K562 (cell line): ENCODE measurements at regions not wholly inside any gene's neighbourhood (a gene's known extent, or its start where the extent isn't known, plus 50 kb on each side); places are given as distances from the start of the nearest gene placed in this dataset.

Experiments used
- ATAC-seq: fragments of 200-7000 bp; cut with Tn5 transposase; 3 replicates; pipeline ENCODE4 v1.9.1; 2020; ENCODE audit warnings: moderate library complexity
- BruUV-seq: library from RNA; stranded (reverse); fragments of 400-500 nt; replicated peaks from 2 replicates; lab custom pipeline; 2021; lab: Mats Ljungman, UMichigan
- CTCF ChIA-PET: fragments of 300-600 bp; formaldehyde crosslinking; extraction: SDS; loops from one replicate; lab custom pipeline; 2021; ENCODE audit warnings: low intra/inter-chr PET ratio; lab: Yijun Ruan, JAX
- POLR2A ChIA-PET: fragments of 300-600, 350-650 bp; sonication (Branson Sonifier 250); formaldehyde crosslinking; extraction: SDS; loops from one replicate; lab custom pipeline; 2021; ENCODE audit warnings: antibody characterized with exemption, inconsistent platforms; lab: Yijun Ruan, JAX
- DNase-seq, 4 experiments: peaks; one replicate each; pipeline versions ENCODE4 v3.0.0 to v3.0.0-alpha.2; 2011 to 2018; ENCODE audit warnings: low spot score in 3 of 4, mixed read lengths in 3 of 4; ENCODE audit errors: extremely low read depth in 1 of 4
- FAIRE-seq: peaks from 2 replicates; lab custom pipeline; 2011; peaks lifted over from hg19 to GRCh38; lab: Jason Lieb, UNC
- H2AFZ ChIP-seq: 2 replicates; pipeline ENCODE4 v1.6.0; 2011; ENCODE audit warnings: low read depth, low read length, control low read depth, inconsistent platforms
- H3K27ac ChIP-seq: fragments of 200-600 bp; 3 replicates; pipeline ENCODE4 v1.8.0; 2011; ENCODE audit warnings: low read depth, mild to moderate bottlenecking, control low read depth, inconsistent platforms, low read length, moderate library complexity, mixed read lengths; ENCODE audit errors: extremely low read depth
- H3K27me3 ChIP-seq, 2 experiments: fragments of 300-600 bp in 1 of 2; 2 replicates in 1 of 2; 3 replicates in 1 of 2; pipeline versions ENCODE4 v1.6.0 to v1.8.0; 2011; ENCODE audit warnings: inconsistent platforms in 2 of 2, low read length in 2 of 2, mild to moderate bottlenecking in 1 of 2, mixed read lengths in 1 of 2, moderate library complexity in 1 of 2; ENCODE audit not compliant: control insufficient read depth in 2 of 2, insufficient read depth in 2 of 2
- H3K36me3 ChIP-seq: fragments of 300-600 bp; 3 replicates; pipeline ENCODE4 v1.8.0; 2011; ENCODE audit warnings: mild to moderate bottlenecking, low read length, inconsistent platforms; ENCODE audit not compliant: control insufficient read depth, insufficient read depth
- H3K4me1 ChIP-seq, 2 experiments: fragments of 200-600 bp in 1 of 2; replicated peaks in 1 of 2; 2 replicates in 1 of 2; 3 replicates in 1 of 2; pipeline versions ENCODE4 v1.5.1 to v1.8.0; 2011; ENCODE audit warnings: inconsistent platforms in 2 of 2, low read length in 2 of 2, mild to moderate bottlenecking in 1 of 2, mixed read lengths in 1 of 2, moderate library complexity in 1 of 2; ENCODE audit not compliant: control insufficient read depth in 2 of 2, insufficient read depth in 2 of 2
- H3K4me2 ChIP-seq: 2 replicates; pipeline ENCODE4 v1.6.1; 2011; ENCODE audit warnings: low read length, control low read depth, inconsistent platforms, mixed read lengths; ENCODE audit not compliant: insufficient read depth
- H3K4me3 ChIP-seq: fragments of 200-600 bp; sonication (generic), shearing (Covaris generic); 2 replicates; pipeline ENCODE4 v1.5.1; 2016; ENCODE audit warnings: control low read depth, inconsistent platforms
- H3K79me2 ChIP-seq: fragments of 200-600 bp; 3 replicates; pipeline ENCODE4 v1.8.0; 2011; ENCODE audit warnings: low read length, inconsistent platforms; ENCODE audit not compliant: control insufficient read depth, insufficient read depth
- H3K9ac ChIP-seq, 2 experiments: 2 replicates each; pipeline versions ENCODE4 v1.6.0 to v1.6.1; 2011; ENCODE audit warnings: low read depth in 2 of 2, low read length in 2 of 2, control low read depth in 1 of 2, inconsistent platforms in 1 of 2, mild to moderate bottlenecking in 1 of 2, mixed read lengths in 1 of 2; ENCODE audit not compliant: insufficient read depth in 1 of 2
- H3K9me1 ChIP-seq: one replicate; pipeline ENCODE4 v1.6.0; 2011; ENCODE audit warnings: inconsistent platforms, mild to moderate bottlenecking, low read length, moderate library complexity; ENCODE audit not compliant: control insufficient read depth, insufficient read depth
- H3K9me3 ChIP-seq: replicated peaks from 2 replicates; pipeline ENCODE4 v1.5.1; 2011; ENCODE audit warnings: low read depth, low read length, inconsistent platforms; ENCODE audit not compliant: control insufficient read depth, insufficient read depth
- H4K20me1 ChIP-seq: replicated peaks from 2 replicates; pipeline ENCODE4 v1.6.1; 2011; ENCODE audit warnings: low read length, inconsistent platforms, mixed read lengths; ENCODE audit not compliant: control insufficient read depth, insufficient read depth
- CBX1 ChIP-seq: sonication (generic); IDR thresholded peaks from 2 replicates; pipeline ENCODE4 v1.6.1; 2016; ENCODE audit warnings: antibody characterized with exemption, low read depth, mild to moderate bottlenecking
- ETV5 ChIP-seq: sonication (generic); formaldehyde crosslinking; IDR thresholded peaks from 2 replicates; pipeline ENCODE4 v1.4.0; 2020; ENCODE audit warnings: low read depth, mild to moderate bottlenecking, missing genetic modification reagents
- HMG20B ChIP-seq: fragments of 250-450 bp; sonication (Bioruptor Pico); IDR thresholded peaks from 2 replicates; pipeline ENCODE4 v1.5.0; 2021; ENCODE audit warnings: mild to moderate bottlenecking
- MIER1 ChIP-seq: fragments of 450-650 bp; IDR thresholded peaks from 2 replicates; pipeline ENCODE4 v1.6.1; 2016; ENCODE audit warnings: antibody characterized with exemption, mild to moderate bottlenecking, low read depth
- PRMT5 ChIP-seq: sonication (generic); formaldehyde crosslinking; IDR thresholded peaks from 2 replicates; pipeline ENCODE4 v1.5.0; 2020; ENCODE audit warnings: missing genetic modification reagents
- RBFOX2 ChIP-seq: fragments of 200-400 bp; formaldehyde crosslinking; IDR thresholded peaks from 2 replicates; pipeline ENCODE4 v1.6.1; 2017; ENCODE audit warnings: low read depth, mild to moderate bottlenecking, low read length, moderate library complexity
- WGBS: fragments of 100-300 bp; shearing (Covaris generic); methylation state at CpG from one replicate; pipeline ENCODE4 v1.1.6; 2016; ENCODE audit warnings: low coverage, mixed read lengths; ENCODE audit not compliant: insufficient coverage; ENCODE audit errors: missing lambda C conversion rate; 5-methylcytosine and 5-hydroxymethylcytosine counted together
- in situ Hi-C: fragments of 300-500 bp; cut with MboI; formaldehyde crosslinking; loops from 4 replicates; pipeline ENCODE4 v1.15.0; 2018; ENCODE audit warnings: inconsistent platforms, mixed read lengths
- intact Hi-C: fragments of 100-400 bp; cut with micrococcal nuclease; formaldehyde crosslinking; loops from 2 replicates; pipeline ENCODE4 v1.14.2; 2022
- TF ChIP-seq, protein P1 (sequence below), 2 experiments: fragments of 450-650 bp; IDR thresholded peaks; 2 replicates each; pipeline ENCODE4 v1.6.1; 2018; ENCODE audit warnings: mild to moderate bottlenecking in 2 of 2, low read depth in 1 of 2; ENCODE audit not compliant: partially characterized antibody in 2 of 2

DNA sequence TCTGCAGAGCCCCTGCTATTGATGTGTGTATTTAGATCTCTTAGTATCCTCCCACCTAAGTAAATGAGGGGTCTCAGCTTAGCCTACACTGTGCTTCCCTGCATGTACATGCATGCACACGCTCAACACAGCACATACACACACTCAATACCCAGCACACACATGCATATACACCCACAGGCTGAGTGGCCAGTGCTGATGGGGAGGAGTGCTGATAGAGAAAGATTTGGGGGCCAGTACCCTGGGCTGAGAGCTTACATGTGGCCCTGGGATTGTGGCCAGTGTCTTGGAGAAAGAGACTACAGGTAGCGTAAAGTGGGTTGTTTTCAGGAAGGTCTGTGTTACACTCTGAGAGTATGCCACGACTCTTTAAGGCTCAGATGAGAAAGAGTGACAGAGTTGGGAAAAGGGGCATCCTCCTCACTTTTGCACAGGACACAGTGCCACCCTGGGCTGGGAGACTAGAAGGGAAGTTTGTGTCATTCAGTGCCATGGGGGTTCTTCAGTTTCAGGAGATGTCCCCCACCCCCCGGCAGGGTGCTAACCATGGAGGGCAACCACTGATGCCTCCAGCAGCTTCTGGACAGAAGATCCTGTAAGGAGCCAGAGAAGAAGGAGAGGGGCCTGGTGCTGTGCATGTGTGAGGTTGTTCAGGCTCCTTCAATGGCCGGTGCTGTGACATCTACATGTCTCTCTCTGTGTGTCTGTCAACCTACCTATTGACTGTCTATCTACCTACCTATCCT lies 166.8 kb downstream of the RHOU start (continued):
- TF ChIP-seq, protein P1, sequence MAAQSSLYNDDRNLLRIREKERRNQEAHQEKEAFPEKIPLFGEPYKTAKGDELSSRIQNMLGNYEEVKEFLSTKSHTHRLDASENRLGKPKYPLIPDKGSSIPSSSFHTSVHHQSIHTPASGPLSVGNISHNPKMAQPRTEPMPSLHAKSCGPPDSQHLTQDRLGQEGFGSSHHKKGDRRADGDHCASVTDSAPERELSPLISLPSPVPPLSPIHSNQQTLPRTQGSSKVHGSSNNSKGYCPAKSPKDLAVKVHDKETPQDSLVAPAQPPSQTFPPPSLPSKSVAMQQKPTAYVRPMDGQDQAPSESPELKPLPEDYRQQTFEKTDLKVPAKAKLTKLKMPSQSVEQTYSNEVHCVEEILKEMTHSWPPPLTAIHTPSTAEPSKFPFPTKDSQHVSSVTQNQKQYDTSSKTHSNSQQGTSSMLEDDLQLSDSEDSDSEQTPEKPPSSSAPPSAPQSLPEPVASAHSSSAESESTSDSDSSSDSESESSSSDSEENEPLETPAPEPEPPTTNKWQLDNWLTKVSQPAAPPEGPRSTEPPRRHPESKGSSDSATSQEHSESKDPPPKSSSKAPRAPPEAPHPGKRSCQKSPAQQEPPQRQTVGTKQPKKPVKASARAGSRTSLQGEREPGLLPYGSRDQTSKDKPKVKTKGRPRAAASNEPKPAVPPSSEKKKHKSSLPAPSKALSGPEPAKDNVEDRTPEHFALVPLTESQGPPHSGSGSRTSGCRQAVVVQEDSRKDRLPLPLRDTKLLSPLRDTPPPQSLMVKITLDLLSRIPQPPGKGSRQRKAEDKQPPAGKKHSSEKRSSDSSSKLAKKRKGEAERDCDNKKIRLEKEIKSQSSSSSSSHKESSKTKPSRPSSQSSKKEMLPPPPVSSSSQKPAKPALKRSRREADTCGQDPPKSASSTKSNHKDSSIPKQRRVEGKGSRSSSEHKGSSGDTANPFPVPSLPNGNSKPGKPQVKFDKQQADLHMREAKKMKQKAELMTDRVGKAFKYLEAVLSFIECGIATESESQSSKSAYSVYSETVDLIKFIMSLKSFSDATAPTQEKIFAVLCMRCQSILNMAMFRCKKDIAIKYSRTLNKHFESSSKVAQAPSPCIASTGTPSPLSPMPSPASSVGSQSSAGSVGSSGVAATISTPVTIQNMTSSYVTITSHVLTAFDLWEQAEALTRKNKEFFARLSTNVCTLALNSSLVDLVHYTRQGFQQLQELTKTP (IDR thresholded peaks at IDR 0.05; ENCODE audit: low read depth in 1 of 2, partially characterized antibody in 2 of 2) = no peak
- TF ChIP-seq CBX1 = no peak
- no peak for TF ChIP-seq RBFOX2
- no peak for TF ChIP-seq HMG20B (CRISPR knock-in tag)

DNA sequence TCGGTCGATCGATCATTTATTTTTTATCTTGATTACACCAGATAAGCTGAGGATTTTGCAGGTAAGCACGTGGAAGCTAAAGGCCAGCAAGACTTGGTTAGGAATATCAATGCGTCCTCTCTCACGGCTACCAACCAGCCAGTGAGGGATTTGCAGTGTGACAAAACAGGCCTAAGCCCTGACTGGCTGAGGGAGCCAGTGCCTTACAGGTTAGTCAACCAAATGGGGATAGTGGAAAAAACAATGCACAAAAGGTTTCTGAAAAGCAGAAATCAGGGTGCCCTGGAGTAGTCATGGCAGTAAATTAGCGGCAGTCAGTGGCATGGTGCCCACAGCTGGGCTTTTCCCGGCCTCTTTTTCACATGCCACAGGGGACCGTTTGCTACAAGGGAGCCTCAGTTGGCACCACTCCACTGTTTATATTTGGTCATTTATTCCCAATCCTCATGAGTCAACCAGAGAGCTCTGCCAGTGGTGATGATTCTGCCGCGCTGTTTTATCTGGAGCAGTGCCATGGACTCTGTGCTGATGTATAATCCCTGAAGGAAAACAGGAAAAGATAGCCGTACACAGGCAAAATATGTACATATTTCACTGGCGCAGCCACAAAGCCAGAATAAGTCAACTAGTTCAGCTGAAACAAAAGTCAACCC lies 167.6 kb downstream of the RHOU start:
- H3K9me3 ChIP-seq = no peaks in the 10 kb centered on the region
- no peak for ATAC-seq
- no peaks in the 10 kb centered on the region for H3K36me3 ChIP-seq
- H3K4me2 ChIP-seq = no peak overlapping the region
- FAIRE-seq = no peak
- H3K27ac ChIP-seq = no peak overlapping the region
- no TSS peak for BruUV-seq
- H3K27me3 ChIP-seq = peaks cover 12 to 58% of the 10 kb centered on the region in 2 experiments
- ChIA-PET POLR2A (no interaction called here), CTCF (no interaction called here)
- no peaks in the 10 kb centered on the region for H3K9me1 ChIP-seq
- H3K4me1 ChIP-seq = no peaks in the 10 kb centered on the region
- TF ChIP-seq PRMT5 (no peak), ETV5 (no peak), MIER1 (no peak)
- H2AFZ ChIP-seq = no peak overlapping the region
- 0 out of 2 replicates have a peak, but pooled peaks cover 5% of the 10 kb centered on the region for H4K20me1 ChIP-seq
- in situ Hi-C loops (no loop called here), intact Hi-C loops (no loop called here)
- DNase-seq = no peak
- H3K4me3 ChIP-seq = no peak overlapping the region
- no peak overlapping the region for H3K9ac ChIP-seq
- WGBS = 2% methylated on average over 13 of the region's 13 CpGs
- no peaks in the 10 kb centered on the region for H3K79me2 ChIP-seq
